Tibial artery (tissue), 4 donors: ENCODE measurements at regions not wholly inside any gene's neighbourhood (a gene's known extent, or its start where the extent isn't known, plus 50 kb on each side); places are given as distances from the start of the nearest gene placed in this dataset.

ENCODE experiments used
- DNase-seq, 2 donors: peaks; one replicate each; pipeline ENCODE4 v3.0.0-alpha.2; 2019
- H3K27ac ChIP-seq, 2 donors: fragments of 200-600 bp; sonication (generic) in 1 of 2; 1 replicate in 1 of 2; 2 replicates in 1 of 2; pipeline ENCODE4 v1.5.1; 2018 to 2019; ENCODE audit warnings: mild to moderate bottlenecking in 1 of 2
- H3K27me3 ChIP-seq, 2 donors: fragments of 200-600 bp; sonication (generic) in 1 of 2; one replicate each; pipeline versions ENCODE4 v1.5.1 to v1.6.0; 2016 to 2019
- H3K36me3 ChIP-seq, 3 donors: fragments of 200-600 bp; sonication (generic) in 2 of 3; one replicate each; pipeline ENCODE4 v1.5.1; 2016 to 2019; ENCODE audit warnings: mild to moderate bottlenecking in 2 of 3
- H3K4me1 ChIP-seq, 4 donors: fragments of 200-600 bp; sonication (generic) in 2 of 4; 1 replicate in 3 of 4; 2 replicates in 1 of 4; pipeline ENCODE4 v1.5.1; 2016 to 2019
- H3K4me3 ChIP-seq, 2 donors: fragments of 200-600 bp; sonication (generic) in 1 of 2; 1 replicate in 1 of 2; 2 replicates in 1 of 2; pipeline ENCODE4 v1.5.1; 2018 to 2019; ENCODE audit warnings: mild to moderate bottlenecking in 2 of 2
- H3K9me3 ChIP-seq, 3 donors: fragments of 200-600 bp; sonication (generic) in 1 of 3; one replicate each; pipeline ENCODE4 v1.5.1; 2016 to 2019
- CTCF ChIP-seq, 2 experiments: fragments of 200-600 bp in 1 of 2; fragments of 450-650 bp in 1 of 2; IDR thresholded peaks; one replicate each; pipeline ENCODE4 v1.5.1; 2017 to 2019; ENCODE audit warnings: antibody characterized with exemption in 2 of 2, mild to moderate bottlenecking in 1 of 2, moderate library complexity in 1 of 2
- intact Hi-C: fragments of 100-400 bp; cut with DNase I; formaldehyde crosslinking; loops from one replicate; pipeline ENCODE4 v1.15.0; 2023; ENCODE audit warnings: low total_unique reads

GRCh38 chr10:78968300-78968942 lies 100.3 kb upstream of the ZMIZ1 start:
- Histone ChIP-seq H3K4me1 (peaks cover 6 to 31% (median 21%) of the 10 kb centered on the region in 4 donors), H3K27me3 (no peaks in the 10 kb centered on the region), H3K36me3 (no peaks in the 10 kb centered on the region), H3K9me3 (no peaks in the 10 kb centered on the region), H3K27ac (no peak overlapping the region), H3K4me3 (no peak overlapping the region)
- TF ChIP-seq CTCF (IDR thresholded peaks at IDR 0.05), result no peak
- intact Hi-C loops, result no loop called here
- DNase-seq, result no peak

DNA sequence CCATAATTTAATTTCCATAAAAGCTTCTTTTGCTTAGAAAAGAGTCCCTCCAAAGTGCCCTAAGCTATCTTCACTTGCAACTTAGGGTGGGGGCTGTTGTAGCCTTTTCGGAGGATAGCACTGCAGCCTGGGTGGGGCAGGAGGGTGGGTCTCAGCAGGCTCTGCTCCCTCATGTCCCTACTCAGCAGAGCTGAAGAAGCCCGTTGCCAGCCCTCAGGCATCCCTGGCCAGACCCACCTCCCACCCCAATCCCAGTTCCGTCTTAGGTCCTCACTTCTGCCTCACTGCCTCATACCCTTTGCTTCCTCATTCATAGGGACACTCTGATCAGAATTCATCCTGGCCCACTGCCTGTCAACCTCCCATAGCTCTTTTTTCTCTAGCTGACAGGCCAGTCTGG lies 99.8 kb upstream of the ZMIZ1 start:
- H3K9me3 ChIP-seq, result no peaks in the 10 kb centered on the region
- H3K27ac ChIP-seq, result no peak overlapping the region
- TF ChIP-seq CTCF (IDR thresholded peaks at IDR 0.05), result no peak
- no peak overlapping the region for H3K4me3 ChIP-seq
- H3K36me3 ChIP-seq, result no peaks in the 10 kb centered on the region
- H3K4me1 ChIP-seq, result peaks cover 7 to 29% (median 22%) of the 10 kb centered on the region in 4 donors
- intact Hi-C loops, result no loop called here
- no peaks in the 10 kb centered on the region for H3K27me3 ChIP-seq
- no peak for DNase-seq

- H3K4me3 ChIP-seq, result no peak overlapping the region
- intact Hi-C loops, result loop anchor here (5.0 to 10.0 kb wide), 2 partner anchors 165 to 188 kb away; no protein-coding TSS in a partner anchor
- peaks cover 7 to 34% (median 26%) of the 10 kb centered on the region in 4 donors for H3K4me1 ChIP-seq
- no peak for TF ChIP-seq CTCF (IDR thresholded peaks at IDR 0.05)
- no peak overlapping the region for H3K27ac ChIP-seq
- DNase-seq, result no peak
- H3K36me3 ChIP-seq, result no peaks in the 10 kb centered on the region
- H3K27me3 ChIP-seq, result no peaks in the 10 kb centered on the region
- H3K9me3 ChIP-seq, result no peaks in the 10 kb centered on the region
Observed at GRCh38 chr10:78969719-78970118, 99.0 kb upstream of the ZMIZ1 start.

DNA sequence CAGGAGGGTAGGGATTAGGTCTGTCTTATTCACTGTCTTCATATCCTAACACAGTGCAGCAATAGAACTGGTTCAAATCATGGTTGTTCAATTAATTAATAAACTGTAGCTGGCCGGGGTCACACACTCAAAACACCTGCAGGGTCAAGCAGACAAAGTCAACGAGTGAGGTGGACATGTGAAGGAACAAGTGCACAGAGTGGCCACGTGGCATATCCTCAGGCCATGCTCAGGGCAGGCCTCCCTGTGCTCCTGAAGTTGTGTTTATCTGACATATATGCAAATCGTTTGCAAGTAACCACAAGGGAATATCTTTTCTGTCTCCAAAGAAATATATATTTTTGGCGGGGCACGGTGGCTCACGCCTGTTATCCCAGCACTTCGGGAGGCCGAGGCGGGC lies 98.5 kb upstream of the ZMIZ1 start:
- no peaks in the 10 kb centered on the region for H3K9me3 ChIP-seq
- no peak for DNase-seq
- TF ChIP-seq CTCF (IDR thresholded peaks at IDR 0.05), result no peak
- H3K27me3 ChIP-seq, result no peaks in the 10 kb centered on the region
- H3K36me3 ChIP-seq, result no peaks in the 10 kb centered on the region
- H3K4me1 ChIP-seq, result peaks cover 7 to 34% (median 27%) of the 10 kb centered on the region in 4 donors
- H3K4me3 ChIP-seq, result no peak overlapping the region
- H3K27ac ChIP-seq, result no peak overlapping the region
- intact Hi-C loops, result loop anchor here (5.0 to 10.0 kb wide), 2 partner anchors 165 to 187 kb away; no protein-coding TSS in a partner anchor

GRCh38 chr10:78971094-78971682 lies 97.6 kb upstream of the ZMIZ1 start:
- intact Hi-C loops, result loop anchor here (5.0 to 10.0 kb wide), 2 partner anchors 166 to 186 kb away; no protein-coding TSS in a partner anchor
- no peak for TF ChIP-seq CTCF (IDR thresholded peaks at IDR 0.05)
- Histone ChIP-seq H3K36me3 (no peaks in the 10 kb centered on the region), H3K4me1 (peaks cover 7 to 32% (median 24%) of the 10 kb centered on the region in 4 donors), H3K27ac (peak overlapping the region; percentile 97 to 100), H3K9me3 (no peaks in the 10 kb centered on the region), H3K27me3 (no peaks in the 10 kb centered on the region), H3K4me3 (no peak overlapping the region)
- no peak for DNase-seq
